HepG2 (cell line): ENCODE measurements at regions not wholly inside any gene's neighbourhood (a gene's known extent, or its start where the extent isn't known, plus 50 kb on each side); places are given as distances from the start of the nearest gene placed in this dataset.

Experiments
- ATAC-seq: fragments of 200-7000 bp; cut with Tn5 transposase; 3 replicates; pipeline ENCODE4 v1.9.1; 2020; ENCODE audit warnings: mild to moderate bottlenecking, moderate library complexity
- BruUV-seq: library from RNA; stranded (reverse); fragments of 400-500 nt; replicated peaks from 2 replicates; lab custom pipeline; 2021; lab: Mats Ljungman, UMichigan
- CTCF ChIA-PET: fragments of 300-600 bp; formaldehyde crosslinking; extraction: SDS; loops from one replicate; lab custom pipeline; 2021; ENCODE audit warnings: low total read pairs, inconsistent platforms, low intra/inter-chr PET ratio; lab: Yijun Ruan, JAX
- POLR2A ChIA-PET: fragments of 350-600 bp; sonication (Branson Sonifier 250); formaldehyde crosslinking; loops from one replicate; lab custom pipeline; 2020; ENCODE audit warnings: antibody characterized with exemption, inconsistent platforms; lab: Yijun Ruan, JAX
- DNase-seq: peaks from one replicate; pipeline ENCODE4 v3.0.0-alpha.2; 2015; ENCODE audit warnings: low spot score
- FAIRE-seq: peaks from 3 replicates; lab custom pipeline; 2011; peaks lifted over from hg19 to GRCh38; lab: Jason Lieb, UNC
- H2AFZ ChIP-seq: one replicate; pipeline ENCODE4 v1.6.1; 2011; ENCODE audit warnings: low read length, inconsistent platforms
- H3K27ac ChIP-seq: fragments of 300-600 bp; 3 replicates; pipeline ENCODE4 v1.8.0; 2011; ENCODE audit warnings: mixed run types, mild to moderate bottlenecking, mixed read lengths, low read length, inconsistent platforms; ENCODE audit not compliant: insufficient read depth; ENCODE audit errors: extremely low read length
- H3K27me3 ChIP-seq, 2 experiments: fragments of 200-600 bp in 1 of 2; 2 replicates in 1 of 2; 3 replicates in 1 of 2; pipeline versions ENCODE4 v1.6.0 to v1.8.0; 2011; ENCODE audit warnings: low read length in 2 of 2, mild to moderate bottlenecking in 2 of 2, moderate library complexity in 2 of 2, inconsistent platforms in 1 of 2; ENCODE audit not compliant: insufficient read depth in 2 of 2, control insufficient read depth in 1 of 2
- H3K36me3 ChIP-seq, 2 experiments: fragments of 200-600 bp in 1 of 2; replicated peaks in 1 of 2; 2 replicates in 1 of 2; 3 replicates in 1 of 2; pipeline versions ENCODE4 v1.5.1 to v1.8.0; 2011; ENCODE audit warnings: low read length in 2 of 2, inconsistent platforms in 1 of 2; ENCODE audit not compliant: insufficient read depth in 2 of 2, control insufficient read depth in 1 of 2
- H3K4me1 ChIP-seq: 2 replicates; pipeline ENCODE4 v1.5.1; 2012; ENCODE audit warnings: low read length, inconsistent platforms; ENCODE audit not compliant: insufficient read depth
- H3K4me2 ChIP-seq: 2 replicates; pipeline ENCODE4 v1.6.0; 2011; ENCODE audit warnings: low read depth, low read length, inconsistent platforms
- H3K4me3 ChIP-seq, 3 experiments: fragments of 200-600 bp in 1 of 3; sonication (generic), shearing (Covaris generic) in 1 of 3; replicated peaks in 1 of 3; 2 replicates each; pipeline ENCODE4 v1.5.1; 2011 to 2016; ENCODE audit warnings: low read length in 3 of 3, inconsistent platforms in 2 of 3, low read depth in 2 of 3, mild to moderate bottlenecking in 2 of 3, control low read depth in 1 of 3, mixed read lengths in 1 of 3; ENCODE audit not compliant: insufficient read depth in 1 of 3
- H3K79me2 ChIP-seq: one replicate; pipeline ENCODE4 v1.6.1; 2011; ENCODE audit warnings: low read length, inconsistent platforms; ENCODE audit not compliant: insufficient read depth
- H3K9ac ChIP-seq: 2 replicates; pipeline ENCODE4 v1.6.0; 2011; ENCODE audit warnings: mild to moderate bottlenecking, low read depth, low read length, inconsistent platforms; ENCODE audit not compliant: insufficient read depth
- H3K9me3 ChIP-seq: 2 replicates; pipeline ENCODE4 v1.5.1; 2012; ENCODE audit warnings: mild to moderate bottlenecking, low read length
- H4K20me1 ChIP-seq: 2 replicates; pipeline ENCODE4 v1.6.0; 2011; ENCODE audit warnings: inconsistent platforms, mild to moderate bottlenecking, low read length, moderate library complexity; ENCODE audit not compliant: insufficient read depth
- CCAR2 ChIP-seq: fragments of 200-400 bp; formaldehyde crosslinking; optimal IDR thresholded peaks from 2 replicates; pipeline ENCODE3; 2018; ENCODE audit warnings: low read depth, mild to moderate bottlenecking, low read length, moderate library complexity
- FOSL2 ChIP-seq: sonication (generic); formaldehyde crosslinking; IDR thresholded peaks from 2 replicates; pipeline ENCODE4 v1.4.0; 2020; ENCODE audit warnings: missing genetic modification reagents
- PCBP1 ChIP-seq: fragments of 200-400 bp; formaldehyde crosslinking; IDR thresholded peaks from 2 replicates; pipeline ENCODE4 v1.6.1; 2017; ENCODE audit warnings: mild to moderate bottlenecking, low read depth, low read length, borderline replicate concordance
- SOX6 ChIP-seq, 2 experiments: fragments of 450-650 bp in 1 of 2; sonication (generic) in 1 of 2; formaldehyde crosslinking in 1 of 2; IDR thresholded peaks; 2 replicates each; pipeline versions ENCODE4 v1.4.0 to v1.6.1; 2017 to 2020; ENCODE audit warnings: antibody characterized with exemption in 1 of 2, mild to moderate bottlenecking in 1 of 2, missing genetic modification reagents in 1 of 2
- ZMYM2 ChIP-seq: sonication (generic); formaldehyde crosslinking; IDR thresholded peaks from 2 replicates; pipeline ENCODE4 v1.8.0; 2022; ENCODE audit warnings: mild to moderate bottlenecking, missing genetic modification reagents
- ZNF160 ChIP-seq: sonication (generic); formaldehyde crosslinking; IDR thresholded peaks from 2 replicates; pipeline ENCODE4 v1.8.0; 2022; ENCODE audit warnings: mild to moderate bottlenecking, inconsistent platforms, missing genetic modification reagents
- WGBS: methylation state at CpG from one replicate; pipeline ENCODE4 v1.1.6; 2017; ENCODE audit warnings: low lambda C conversion rate; 5-methylcytosine and 5-hydroxymethylcytosine counted together
- in situ Hi-C: cut with HindIII; loops from 2 replicates; pipeline ENCODE4 v1.10.0; 2017; ENCODE audit warnings: low pct_unique_long_range_greater_than_20kb; ENCODE audit not compliant: extremely low pct_ligation_motif_present
- intact Hi-C: fragments of 100-400 bp; cut with micrococcal nuclease; formaldehyde crosslinking; loops from one replicate; pipeline ENCODE4 v1.10.0; 2022; ENCODE audit not compliant: unreplicated experiment

GRCh38 chr18:79597831-79598632 lies 81.6 kb upstream of the CTDP1 start (continued):
- TF ChIP-seq CCAR2 (no peak), FOSL2 (CRISPR knock-in tag) (no peak), ZNF160 (CRISPR knock-in tag) (no peak), ZMYM2 (CRISPR knock-in tag) (no peak), PCBP1 (no peak)

- no peak overlapping the region for H3K9ac ChIP-seq
- no peak for FAIRE-seq
- ChIA-PET POLR2A (no interaction called here), CTCF (no interaction called here)
- H2AFZ ChIP-seq = no peak overlapping the region
- no TSS peak for BruUV-seq
- in situ Hi-C loops = no loop called here
- no peak for TF ChIP-seq SOX6 (IDR thresholded peaks at IDR 0.05)
- TF ChIP-seq SOX6 (CRISPR knock-in tag; IDR thresholded peaks at IDR 0.05) = no peak
- no peaks in the 10 kb centered on the region for H3K79me2 ChIP-seq
- H3K9me3 ChIP-seq = no peaks in the 10 kb centered on the region
- no peak overlapping the region for H3K4me2 ChIP-seq
- peaks cover 14 to 54% of the 10 kb centered on the region in 2 experiments; a peak in 4 of 5 replicates for H3K27me3 ChIP-seq
- ATAC-seq = no peak
- no peaks in the 10 kb centered on the region for H3K4me1 ChIP-seq
- DNase-seq = no peak
- 5% methylated on average over 16 of the region's 20 CpGs for WGBS
- no peak overlapping the region for H3K4me3 ChIP-seq
- no peaks in the 10 kb centered on the region for H4K20me1 ChIP-seq
- no peak overlapping the region for H3K27ac ChIP-seq
- intact Hi-C loops = no loop called here
- no peaks in the 10 kb centered on the region for H3K36me3 ChIP-seq
Measured at GRCh38 chr18:79598633-79599175, 80.9 kb upstream of the CTDP1 start.
